ENCODE measurements at regions not wholly inside any gene's neighbourhood (a gene's known extent, or its start where the extent isn't known, plus 50 kb on each side); places are given as distances from the start of the nearest gene placed in this dataset.

DNA sequence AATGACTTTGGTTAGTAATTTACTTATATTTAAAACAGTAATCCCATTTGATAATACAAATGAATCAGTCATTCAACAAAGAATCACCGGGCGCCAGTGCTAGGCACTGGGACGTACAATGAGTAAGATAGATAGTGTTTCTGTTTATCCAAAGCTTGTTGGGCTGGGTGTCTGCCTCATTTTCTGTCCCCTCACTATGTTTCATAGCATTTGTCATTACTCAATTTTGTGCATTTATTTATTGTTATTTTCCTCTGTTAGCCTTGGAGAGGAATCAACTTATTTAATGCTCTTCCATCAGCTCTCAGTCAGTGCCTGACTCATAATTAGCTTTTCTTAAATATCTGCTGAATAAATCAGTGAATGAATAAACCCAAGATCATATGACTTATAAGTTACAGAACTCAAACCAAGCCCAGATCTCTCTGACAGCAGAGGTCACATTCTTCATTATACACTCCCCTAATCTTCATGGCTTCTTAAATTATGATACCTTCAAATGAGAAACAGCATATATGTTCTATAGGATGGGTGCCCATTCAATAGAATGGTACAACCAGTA lies 86.2 kb downstream of the TSPAN8 start:
- TF ChIP-seq, protein P1, sequence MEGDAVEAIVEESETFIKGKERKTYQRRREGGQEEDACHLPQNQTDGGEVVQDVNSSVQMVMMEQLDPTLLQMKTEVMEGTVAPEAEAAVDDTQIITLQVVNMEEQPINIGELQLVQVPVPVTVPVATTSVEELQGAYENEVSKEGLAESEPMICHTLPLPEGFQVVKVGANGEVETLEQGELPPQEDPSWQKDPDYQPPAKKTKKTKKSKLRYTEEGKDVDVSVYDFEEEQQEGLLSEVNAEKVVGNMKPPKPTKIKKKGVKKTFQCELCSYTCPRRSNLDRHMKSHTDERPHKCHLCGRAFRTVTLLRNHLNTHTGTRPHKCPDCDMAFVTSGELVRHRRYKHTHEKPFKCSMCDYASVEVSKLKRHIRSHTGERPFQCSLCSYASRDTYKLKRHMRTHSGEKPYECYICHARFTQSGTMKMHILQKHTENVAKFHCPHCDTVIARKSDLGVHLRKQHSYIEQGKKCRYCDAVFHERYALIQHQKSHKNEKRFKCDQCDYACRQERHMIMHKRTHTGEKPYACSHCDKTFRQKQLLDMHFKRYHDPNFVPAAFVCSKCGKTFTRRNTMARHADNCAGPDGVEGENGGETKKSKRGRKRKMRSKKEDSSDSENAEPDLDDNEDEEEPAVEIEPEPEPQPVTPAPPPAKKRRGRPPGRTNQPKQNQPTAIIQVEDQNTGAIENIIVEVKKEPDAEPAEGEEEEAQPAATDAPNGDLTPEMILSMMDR (IDR thresholded peaks at IDR 0.05) = no peak
- no peak for ATAC-seq
- DNase-seq = no peak
- intact Hi-C loops (cut with DNase I) = no loop called here
- H3K27ac ChIP-seq = no peak overlapping the region
- no peaks in the 10 kb centered on the region for H3K27me3 ChIP-seq (ENCODE audit: insufficient read depth in 3 of 3, low read length in 2 of 3)
- WGBS, 3 donors = 67 to 92% (median 84%) methylated on average over 3 of the region's 3 CpGs
- H3K36me3 ChIP-seq (ENCODE audit: insufficient read depth in 1 of 2, low read depth in 1 of 2) = no peaks in the 10 kb centered on the region
- H3K4me1 ChIP-seq = no peaks in the 10 kb centered on the region
- no peak overlapping the region for H3K4me3 ChIP-seq
- H3K9me3 ChIP-seq = no peaks in the 10 kb centered on the region

DNA sequence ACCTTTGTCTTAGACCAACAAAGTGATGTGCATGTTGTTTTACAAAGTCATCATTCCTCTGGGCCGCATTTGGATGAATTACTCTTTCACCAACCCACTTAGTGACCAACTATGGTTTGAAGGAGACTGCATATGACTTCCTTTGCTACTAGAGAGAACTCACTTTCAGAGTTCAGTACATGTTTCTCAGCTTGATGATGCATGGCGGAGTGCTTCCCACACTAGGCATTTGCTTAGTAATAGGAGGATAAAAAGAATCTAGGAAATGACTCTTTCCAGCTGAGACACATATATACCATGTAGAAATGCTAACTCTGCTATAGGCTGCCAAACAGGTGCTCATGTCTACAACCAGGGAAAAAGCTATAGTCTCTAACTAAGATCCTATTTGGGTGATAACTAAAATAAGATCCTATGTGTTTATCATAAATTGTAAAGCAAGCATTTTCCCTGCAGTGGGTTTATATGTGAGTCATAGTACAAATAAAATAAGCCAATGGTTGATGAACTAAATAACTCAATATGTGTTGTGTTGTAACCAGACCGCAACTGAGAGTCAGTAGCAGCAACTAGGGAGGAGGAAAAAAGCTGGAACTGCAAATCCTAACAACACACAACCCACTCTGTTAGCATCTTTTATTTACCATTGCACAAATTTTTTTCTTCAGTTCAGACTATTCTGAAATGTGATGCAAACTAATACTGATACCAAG lies 87.2 kb downstream of the TSPAN8 start:
- Histone ChIP-seq H3K27me3 (ENCODE audit: insufficient read depth in 3 of 3, low read length in 2 of 3) (no peaks in the 10 kb centered on the region), H3K27ac (no peak overlapping the region), H3K4me3 (no peak overlapping the region), H3K9me3 (no peaks in the 10 kb centered on the region), H3K4me1 (no peaks in the 10 kb centered on the region), H3K36me3 (ENCODE audit: insufficient read depth in 1 of 2, low read depth in 1 of 2) (no peaks in the 10 kb centered on the region)
- intact Hi-C loops (cut with DNase I) = no loop called here
- DNase-seq (no peak), ATAC-seq (no peak)
- WGBS, 3 donors = 92 to 94% (median 94%) methylated on average over 3 of the region's 3 CpGs
- TF ChIP-seq, protein P1 (IDR thresholded peaks at IDR 0.05) = no peak

DNA sequence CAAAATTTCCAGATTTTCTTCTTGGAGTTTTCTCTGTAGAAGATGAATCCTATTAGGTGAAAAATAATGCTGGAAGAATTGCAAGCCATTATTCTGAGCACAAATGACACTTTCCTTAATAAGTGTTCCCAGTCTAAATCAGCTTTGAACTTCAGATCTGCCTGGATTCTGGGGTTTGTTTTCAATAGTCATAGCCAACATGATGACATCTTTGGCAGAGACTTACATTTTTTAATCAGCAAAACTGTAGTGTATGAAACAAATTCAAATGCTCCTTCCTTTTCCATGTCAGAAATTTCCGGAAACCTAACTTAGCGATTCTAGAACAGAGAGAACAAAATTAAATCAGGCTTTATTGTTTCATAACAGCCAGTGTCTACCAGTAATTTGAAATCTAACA lies 88.5 kb downstream of the TSPAN8 start:
- no peaks in the 10 kb centered on the region for H3K4me1 ChIP-seq
- no peaks in the 10 kb centered on the region for H3K27me3 ChIP-seq (ENCODE audit: insufficient read depth in 3 of 3, low read length in 2 of 3)
- ATAC-seq (no peak), DNase-seq (no peak)
- H3K36me3 ChIP-seq (ENCODE audit: insufficient read depth in 1 of 2, low read depth in 1 of 2) = no peaks in the 10 kb centered on the region
- no peak overlapping the region for H3K27ac ChIP-seq
- no peak overlapping the region for H3K4me3 ChIP-seq
- H3K9me3 ChIP-seq = no peaks in the 10 kb centered on the region
- 26 to 40% (median 30%) methylated on average over 2 of the region's 2 CpGs for WGBS, 3 donors
- intact Hi-C loops (cut with DNase I) = no loop called here
- TF ChIP-seq, protein P1 (IDR thresholded peaks at IDR 0.05) = no peak

DNA sequence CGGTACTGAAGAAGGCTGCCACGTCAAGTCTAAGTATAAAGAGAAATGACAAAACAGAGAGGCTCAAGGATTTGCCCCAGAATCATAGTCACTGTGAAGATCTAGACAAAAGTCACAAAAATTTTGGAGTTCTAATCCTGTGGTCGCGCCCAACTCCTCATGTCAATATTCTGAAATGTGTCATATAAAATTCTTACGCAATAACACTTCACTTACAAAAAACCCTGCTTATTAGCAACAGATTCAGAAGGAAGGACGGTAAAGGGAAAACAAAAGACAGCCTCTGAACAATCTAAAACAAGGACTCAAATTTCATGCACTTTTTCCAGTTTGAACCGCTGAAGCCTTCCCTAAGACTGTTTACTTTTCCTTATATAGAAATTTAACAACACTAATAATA lies 94.7 kb downstream of the TSPAN8 start:
- H3K4me3 ChIP-seq = no peak overlapping the region
- TF ChIP-seq, protein P1 (IDR thresholded peaks at IDR 0.05) = no peak
- no peaks in the 10 kb centered on the region for H3K4me1 ChIP-seq
- no peaks in the 10 kb centered on the region for H3K27me3 ChIP-seq (ENCODE audit: insufficient read depth in 3 of 3, low read length in 2 of 3)
- intact Hi-C loops (cut with DNase I) = no loop called here
- WGBS, 3 donors = 75 to 79% (median 76%) methylated on average over 7 of the region's 7 CpGs
- H3K36me3 ChIP-seq (ENCODE audit: insufficient read depth in 1 of 2, low read depth in 1 of 2) = no peaks in the 10 kb centered on the region
- no peak for DNase-seq
- ATAC-seq = no peak
- H3K27ac ChIP-seq = no peak overlapping the region
- no peaks in the 10 kb centered on the region for H3K9me3 ChIP-seq

DNA sequence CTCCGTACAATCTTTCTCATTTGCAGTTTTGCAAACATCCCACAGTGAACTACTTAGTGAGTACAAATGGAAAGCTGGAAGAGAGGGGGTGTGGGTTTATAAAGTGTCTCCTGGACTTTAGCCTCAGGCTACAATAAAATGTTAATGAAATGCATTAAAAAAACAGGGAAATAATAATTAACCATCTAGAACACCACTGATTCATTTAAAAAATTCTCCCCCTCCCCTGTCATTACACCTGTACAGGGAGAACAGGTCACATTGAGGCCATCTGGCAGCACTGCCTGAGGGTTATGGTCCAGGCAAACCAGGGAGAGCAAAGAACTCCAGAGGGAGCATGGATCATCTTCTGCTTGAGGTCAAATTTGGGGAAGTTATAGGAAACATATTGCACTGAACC lies 96.3 kb downstream of the TSPAN8 start:
- WGBS, 3 donors = 85 to 90% (median 86%) methylated on average over 1 of the region's 1 CpG
- ATAC-seq = no peak
- intact Hi-C loops (cut with DNase I) = no loop called here
- Histone ChIP-seq H3K4me1 (no peaks in the 10 kb centered on the region), H3K27ac (no peak overlapping the region), H3K4me3 (no peak overlapping the region), H3K36me3 (ENCODE audit: insufficient read depth in 1 of 2, low read depth in 1 of 2) (no peaks in the 10 kb centered on the region), H3K27me3 (ENCODE audit: insufficient read depth in 3 of 3, low read length in 2 of 3) (no peaks in the 10 kb centered on the region), H3K9me3 (no peaks in the 10 kb centered on the region)
- TF ChIP-seq, protein P1 (IDR thresholded peaks at IDR 0.05) = no peak
- no peak for DNase-seq

Measured in psoas muscle (tissue), 7 donors.